HL-60 (cell line): ENCODE measurements at regions not wholly inside any gene's neighbourhood (a gene's known extent, or its start where the extent isn't known, plus 50 kb on each side); places are given as distances from the start of the nearest gene placed in this dataset.

Source experiments
- CTCF ChIP-seq: IDR thresholded peaks from one replicate; pipeline ENCODE4 v1.5.1; 2011; ENCODE audit warnings: low read length, control low read depth, inconsistent platforms; ENCODE audit not compliant: insufficient read depth
- GABPA ChIP-seq: IDR thresholded peaks from 2 replicates; pipeline ENCODE4 v1.6.1; 2012; ENCODE audit warnings: low read depth
- POLR2AphosphoS5 ChIP-seq: IDR thresholded peaks from 2 replicates; pipeline ENCODE4 v1.6.1; 2012; ENCODE audit warnings: low read depth
- REST ChIP-seq: IDR thresholded peaks from 2 replicates; pipeline ENCODE4 v1.6.1; 2012; ENCODE audit warnings: low read depth; ENCODE audit not compliant: insufficient replicate concordance
- SPI1 ChIP-seq: IDR thresholded peaks from 2 replicates; pipeline ENCODE4 v1.6.1; 2012; ENCODE audit warnings: low read depth, mild to moderate bottlenecking, borderline replicate concordance

GRCh38 chr13:97588993-97589392, 155.0 kb downstream of the RAP2A start:
- TF ChIP-seq CTCF = no peak
- no peak for TF ChIP-seq POLR2AphosphoS5
- TF ChIP-seq REST = no peak
- no peak for TF ChIP-seq GABPA
- TF ChIP-seq SPI1 = no peak
